ENCODE measurements at regions not wholly inside any gene's neighbourhood (a gene's known extent, or its start where the extent isn't known, plus 50 kb on each side); places are given as distances from the start of the nearest gene placed in this dataset.

GRCh38 chr4:179114615-179115014, 1672.4 kb upstream of the AGA start:
- TF ChIP-seq CTCF (IDR thresholded peaks at IDR 0.05; ENCODE audit: low read length) (no peak), EZH2 (optimal IDR thresholded peaks at IDR 0.05; ENCODE audit: low read depth, low read length) (no peak)

All from MM.1S (cell line).